ENCODE measurements at regions not wholly inside any gene's neighbourhood (a gene's known extent, or its start where the extent isn't known, plus 50 kb on each side); places are given as distances from the start of the nearest gene placed in this dataset.

GRCh38 chr13:69553976-69554375 lies 553.6 kb upstream of the ATXN8OS start:
- Histone ChIP-seq H3K79me2 (ENCODE audit: control insufficient read depth, insufficient read depth, low read length) (no peaks in the 10 kb centered on the region), H3K9ac (ENCODE audit: insufficient read depth, low read length) (no peak overlapping the region), H3K4me1 (ENCODE audit: control insufficient read depth, extremely low read depth, insufficient read depth, low read length) (no peaks in the 10 kb centered on the region), H3K4me3 (replicated peaks in 1 of 4; ENCODE audit: control extremely low read depth in 1 of 4, insufficient read depth in 1 of 4, low read depth in 3 of 4, low read length in 4 of 4) (no peak overlapping the region), H4K20me1 (ENCODE audit: control insufficient read depth, extremely low read depth, insufficient read depth, low read length) (no peaks in the 10 kb centered on the region), H3K9me3 (ENCODE audit: control insufficient read depth, insufficient read depth, low read depth, low read length) (no peaks in the 10 kb centered on the region), H3K27ac (ENCODE audit: insufficient read depth, low read length) (no peak overlapping the region), H3K36me3 (ENCODE audit: control insufficient read depth, insufficient read depth, low read length) (no peaks in the 10 kb centered on the region), H3K27me3 (ENCODE audit: control insufficient read depth, insufficient read depth, low read length) (no peaks in the 10 kb centered on the region), H3K4me2 (ENCODE audit: extremely low read depth, insufficient read depth, low read length) (no peak overlapping the region), H2AFZ (ENCODE audit: low read length) (no peak overlapping the region)
- TF ChIP-seq EZH2 (IDR thresholded peaks at IDR 0.05; ENCODE audit: low read length, missing control alignments), result no peak
- TF ChIP-seq CTCF (conservative IDR thresholded peaks at IDR 0.05 in 1 of 2, IDR thresholded peaks at IDR 0.05 in 1 of 2; ENCODE audit: low read depth in 1 of 2, low read length in 2 of 2), result no peak
- no peak for DNase-seq (ENCODE audit: low read depth in 2 of 2)

GRCh38 chr13:69551193-69551592 lies 556.4 kb upstream of the ATXN8OS start:
- Histone ChIP-seq H3K9ac (ENCODE audit: insufficient read depth, low read length) (no peak overlapping the region), H3K9me3 (ENCODE audit: control insufficient read depth, insufficient read depth, low read depth, low read length) (no peaks in the 10 kb centered on the region), H4K20me1 (ENCODE audit: control insufficient read depth, extremely low read depth, insufficient read depth, low read length) (no peaks in the 10 kb centered on the region), H3K36me3 (ENCODE audit: control insufficient read depth, insufficient read depth, low read length) (no peaks in the 10 kb centered on the region), H3K27me3 (ENCODE audit: control insufficient read depth, insufficient read depth, low read length) (no peaks in the 10 kb centered on the region), H3K79me2 (ENCODE audit: control insufficient read depth, insufficient read depth, low read length) (no peaks in the 10 kb centered on the region), H3K4me2 (ENCODE audit: extremely low read depth, insufficient read depth, low read length) (no peak overlapping the region), H3K4me3 (replicated peaks in 1 of 4; ENCODE audit: control extremely low read depth in 1 of 4, insufficient read depth in 1 of 4, low read depth in 3 of 4, low read length in 4 of 4) (no peak overlapping the region), H3K4me1 (ENCODE audit: control insufficient read depth, extremely low read depth, insufficient read depth, low read length) (no peaks in the 10 kb centered on the region), H3K27ac (ENCODE audit: insufficient read depth, low read length) (no peak overlapping the region), H2AFZ (ENCODE audit: low read length) (no peak overlapping the region)
- TF ChIP-seq CTCF (conservative IDR thresholded peaks at IDR 0.05 in 1 of 2, IDR thresholded peaks at IDR 0.05 in 1 of 2; ENCODE audit: low read depth in 1 of 2, low read length in 2 of 2) (no peak), EZH2 (IDR thresholded peaks at IDR 0.05; ENCODE audit: low read length, missing control alignments) (no peak)
- no peak for DNase-seq (ENCODE audit: low read depth in 2 of 2)

GRCh38 chr13:69547780-69548179 lies 559.8 kb upstream of the ATXN8OS start:
- TF ChIP-seq CTCF (conservative IDR thresholded peaks at IDR 0.05 in 1 of 2, IDR thresholded peaks at IDR 0.05 in 1 of 2; ENCODE audit: low read depth in 1 of 2, low read length in 2 of 2) (no peak), EZH2 (IDR thresholded peaks at IDR 0.05; ENCODE audit: low read length, missing control alignments) (no peak)
- no peaks in the 10 kb centered on the region for H3K27me3 ChIP-seq (ENCODE audit: control insufficient read depth, insufficient read depth, low read length)
- no peaks in the 10 kb centered on the region for H3K4me1 ChIP-seq (ENCODE audit: control insufficient read depth, extremely low read depth, insufficient read depth, low read length)
- H3K9ac ChIP-seq (ENCODE audit: insufficient read depth, low read length), result no peak overlapping the region
- H2AFZ ChIP-seq (ENCODE audit: low read length), result no peak overlapping the region
- H3K27ac ChIP-seq (ENCODE audit: insufficient read depth, low read length), result no peak overlapping the region
- no peak overlapping the region for H3K4me2 ChIP-seq (ENCODE audit: extremely low read depth, insufficient read depth, low read length)
- no peak for DNase-seq (ENCODE audit: low read depth in 2 of 2)
- no peaks in the 10 kb centered on the region for H3K9me3 ChIP-seq (ENCODE audit: control insufficient read depth, insufficient read depth, low read depth, low read length)
- no peaks in the 10 kb centered on the region for H4K20me1 ChIP-seq (ENCODE audit: control insufficient read depth, extremely low read depth, insufficient read depth, low read length)
- no peak overlapping the region for H3K4me3 ChIP-seq (replicated peaks in 1 of 4; ENCODE audit: control extremely low read depth in 1 of 4, insufficient read depth in 1 of 4, low read depth in 3 of 4, low read length in 4 of 4)
- H3K79me2 ChIP-seq (ENCODE audit: control insufficient read depth, insufficient read depth, low read length), result no peaks in the 10 kb centered on the region
- no peaks in the 10 kb centered on the region for H3K36me3 ChIP-seq (ENCODE audit: control insufficient read depth, insufficient read depth, low read length)

Data from fibroblast of lung (primary cell).